GM18873 (cell line): ENCODE measurements at regions not wholly inside any gene's neighbourhood (a gene's known extent, or its start where the extent isn't known, plus 50 kb on each side); places are given as distances from the start of the nearest gene placed in this dataset.

Experiments
- ATAC-seq: cut with Tn5 transposase; IDR thresholded peaks from one replicate; pipeline ENCODE4 v1.9.1; 2021; ENCODE audit warnings: mild to moderate bottlenecking, moderate library complexity, moderate number of reproducible peaks; ENCODE audit not compliant: unreplicated experiment, low FRiP score

DNA sequence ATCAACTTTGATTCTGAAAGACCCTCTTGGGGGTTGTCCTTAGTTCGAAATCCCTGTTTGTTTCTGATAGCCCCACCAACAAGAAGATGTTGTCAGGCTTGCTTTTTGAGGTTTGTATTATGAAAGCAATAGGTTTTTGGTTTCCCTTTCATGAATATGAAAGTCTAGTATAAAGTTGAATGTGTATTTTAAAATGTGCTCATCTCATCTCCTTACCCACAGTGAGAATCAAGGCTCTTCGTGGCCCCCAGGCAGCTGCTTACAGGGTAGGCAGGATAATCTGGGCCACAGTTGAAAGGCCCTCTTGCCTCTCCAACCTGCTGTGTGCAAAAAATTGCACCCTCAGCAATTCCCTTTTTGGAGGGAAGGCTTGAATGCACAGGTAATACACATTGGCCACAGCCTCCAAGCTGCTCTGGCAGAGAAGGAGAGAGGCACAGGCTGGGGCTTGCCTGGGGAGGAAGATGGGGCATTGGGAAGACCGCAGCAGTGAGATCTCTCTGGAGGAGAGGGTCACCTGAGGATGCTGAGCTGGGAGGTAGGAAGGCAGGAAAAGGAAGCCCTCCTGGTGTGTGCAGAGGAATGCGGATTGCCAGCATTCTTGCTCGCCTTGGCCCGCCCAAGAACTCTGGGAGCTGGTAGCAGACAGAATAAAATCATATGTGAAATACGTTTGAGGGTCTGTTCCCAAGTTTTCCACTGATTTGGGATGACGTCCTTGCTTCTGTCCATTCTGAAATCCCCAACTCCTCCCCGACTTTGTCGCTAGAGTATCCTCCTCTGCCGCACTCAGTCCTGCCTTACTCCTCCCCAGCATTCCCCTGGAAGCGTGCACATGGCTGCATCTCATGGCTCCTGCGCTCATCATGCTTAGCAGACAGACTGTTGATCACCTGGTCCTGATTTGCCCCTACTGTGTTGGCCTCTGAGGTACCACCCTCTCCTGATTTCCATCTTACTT lies 196.4 kb downstream of the RPLP1 start:
- no peak for ATAC-seq

DNA sequence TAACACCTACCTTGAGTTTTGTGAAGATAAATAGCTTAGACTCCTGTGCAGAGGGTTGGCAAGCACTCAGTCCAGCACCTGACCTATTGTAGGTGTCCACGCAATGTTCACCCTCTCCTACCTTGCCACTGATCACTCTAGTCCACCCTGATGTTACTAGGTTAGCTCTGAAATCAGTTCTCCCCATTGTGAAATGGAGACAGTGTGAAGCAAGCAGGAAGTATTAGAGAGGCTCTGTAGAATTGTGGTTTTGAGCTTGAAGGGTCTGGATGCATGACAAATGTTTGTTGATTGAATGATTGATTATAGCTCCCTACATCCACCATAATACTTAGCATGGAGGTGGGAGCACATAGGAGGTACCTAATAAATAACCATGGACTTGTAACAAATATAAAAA lies 199.7 kb downstream of the RPLP1 start:
- ATAC-seq = no peak

DNA sequence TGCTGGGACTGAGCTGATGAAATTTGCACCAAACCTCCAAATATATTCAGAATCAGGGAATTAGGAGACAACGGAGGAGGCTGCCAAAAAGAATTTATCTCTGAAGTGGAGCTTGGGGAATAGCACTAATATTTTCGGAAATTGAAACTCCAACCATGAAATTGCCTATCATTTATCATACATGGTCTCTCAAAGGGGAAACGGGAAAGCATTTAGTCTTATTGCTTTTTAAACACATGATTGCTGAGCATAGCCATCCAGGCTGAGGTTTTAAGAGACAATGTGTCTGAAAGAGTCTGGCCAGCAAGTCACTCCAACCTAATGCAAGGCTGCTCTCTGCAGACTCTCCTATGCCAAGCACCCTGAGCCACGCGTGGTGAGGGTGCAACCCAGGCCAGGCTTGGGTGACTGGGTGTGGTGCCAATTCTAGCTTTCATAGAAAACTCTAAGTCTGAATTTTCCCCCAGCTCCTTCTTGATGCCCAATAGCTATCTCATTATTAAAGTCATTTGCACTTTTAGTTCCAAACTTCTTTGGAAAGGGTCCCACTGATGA lies 200.2 kb downstream of the RPLP1 start:
- ATAC-seq = no peak

DNA sequence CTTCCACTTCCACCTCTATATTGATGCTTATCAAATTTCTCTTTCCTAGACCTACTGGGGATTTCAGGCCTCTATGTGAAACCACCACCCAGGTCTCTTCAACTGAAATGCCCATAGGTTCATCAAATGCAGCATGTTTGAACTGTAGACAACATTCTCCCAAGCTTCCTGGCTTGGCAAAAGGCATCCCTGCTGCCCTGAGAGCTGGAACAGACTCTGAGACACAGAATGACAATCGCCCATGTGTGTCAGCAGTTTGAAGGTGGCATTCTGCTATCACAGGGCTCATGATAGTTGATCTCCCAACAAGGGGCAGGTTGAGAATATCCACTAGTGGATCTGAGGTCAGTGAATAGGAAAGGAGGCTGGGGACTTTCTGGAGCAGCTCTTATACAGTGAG lies 200.7 kb downstream of the RPLP1 start:
- ATAC-seq = no peak

DNA sequence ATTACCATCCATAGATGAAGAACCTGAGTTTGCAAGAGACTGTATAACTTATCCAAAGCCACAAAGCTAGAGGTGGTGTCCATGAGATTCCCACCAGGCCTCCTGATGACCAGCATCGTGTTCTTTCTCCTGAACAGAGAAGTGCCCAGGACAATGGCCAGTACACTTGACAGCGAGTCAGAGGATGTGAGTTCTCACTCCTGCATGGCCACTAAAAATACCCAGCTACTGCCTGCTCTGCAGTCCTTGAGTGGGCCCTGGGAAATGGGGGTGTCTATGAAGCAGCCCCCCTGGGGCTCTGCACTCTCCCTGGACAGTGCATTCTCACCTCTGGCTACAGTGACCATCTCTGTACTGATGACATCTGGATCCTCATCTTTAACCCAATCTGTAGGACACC lies 201.2 kb downstream of the RPLP1 start:
- ATAC-seq = no peak

DNA sequence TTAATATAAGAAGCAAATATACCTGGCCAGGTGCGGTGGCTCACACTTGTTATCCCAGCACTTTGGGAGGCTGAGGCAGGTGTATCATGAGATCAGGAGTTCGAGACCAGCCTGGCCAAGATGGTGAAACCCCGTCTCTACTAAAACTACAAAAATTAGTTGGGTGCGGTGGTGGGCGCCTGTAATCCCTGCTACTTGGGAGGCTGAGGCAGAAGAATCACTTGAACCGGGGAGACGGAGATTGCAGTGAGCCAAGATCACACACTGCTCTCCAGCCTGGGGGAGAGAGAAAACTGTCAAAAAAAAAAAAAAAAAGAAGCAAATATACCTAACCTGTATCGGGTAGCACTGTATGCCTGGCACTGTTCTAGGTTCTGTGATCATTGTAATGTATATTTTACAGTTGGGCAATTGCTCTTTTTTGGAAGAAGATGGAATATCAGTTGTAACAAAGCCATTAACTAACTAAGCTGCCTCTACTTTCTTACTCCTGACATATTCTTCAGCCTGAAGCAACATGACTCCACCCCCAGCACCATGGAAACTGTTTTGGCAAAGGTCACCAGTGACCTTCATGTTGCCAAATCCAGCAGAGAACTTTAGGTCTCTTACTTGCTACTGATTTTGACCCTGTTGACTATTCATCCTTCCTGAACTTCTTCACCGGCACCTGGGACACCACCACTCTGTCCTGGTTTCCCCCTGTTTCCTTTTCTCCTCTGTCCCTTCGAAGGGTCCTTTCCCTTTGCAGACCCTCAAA lies 203.8 kb downstream of the RPLP1 start:
- ATAC-seq = no peak

DNA sequence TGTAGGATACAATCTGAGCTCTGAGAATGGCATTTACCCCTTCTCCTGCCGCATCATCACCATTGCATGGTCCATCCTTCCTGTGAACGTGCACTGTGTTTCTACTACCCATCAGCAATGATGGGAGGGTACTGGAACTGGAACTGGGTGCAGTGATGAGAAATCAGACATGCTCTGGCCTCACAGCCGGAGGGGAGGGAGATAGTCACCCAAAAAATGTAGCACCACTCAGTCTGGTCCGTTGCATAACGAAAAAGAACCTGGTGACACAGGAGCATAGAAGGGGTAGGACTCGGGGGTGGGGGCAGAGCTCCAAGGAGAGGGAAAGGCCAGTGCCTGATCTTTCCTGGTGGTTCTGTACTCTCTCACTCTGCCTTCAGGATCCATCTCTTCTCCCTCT lies 205.0 kb downstream of the RPLP1 start:
- ATAC-seq = no peak

DNA sequence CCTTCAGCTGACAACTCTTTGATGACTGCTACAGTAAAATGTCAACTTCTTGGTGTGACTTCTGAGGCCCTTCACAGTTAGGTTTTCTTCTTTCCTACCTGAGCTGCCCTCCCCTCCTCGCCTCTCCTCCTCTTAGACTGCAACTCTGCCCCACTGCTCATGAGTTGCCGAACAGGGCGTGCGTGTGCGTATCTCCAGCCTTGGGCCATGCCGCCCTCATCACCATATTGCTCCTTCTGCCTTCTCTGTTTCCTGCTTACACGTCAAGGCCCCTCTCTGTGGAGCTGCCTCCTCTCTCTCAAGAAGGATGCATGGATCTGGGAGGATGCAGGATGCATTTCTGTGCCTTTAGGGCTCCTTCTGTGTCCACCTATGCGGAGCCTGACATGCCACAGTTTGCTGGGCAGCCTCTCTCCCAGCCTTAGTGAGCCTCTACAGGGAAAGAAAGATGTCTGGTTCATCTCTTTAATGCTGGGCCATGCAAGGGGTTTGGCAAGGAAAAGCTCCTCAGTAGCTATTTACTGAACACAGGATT lies 205.9 kb downstream of the RPLP1 start:
- ATAC-seq = no peak

DNA sequence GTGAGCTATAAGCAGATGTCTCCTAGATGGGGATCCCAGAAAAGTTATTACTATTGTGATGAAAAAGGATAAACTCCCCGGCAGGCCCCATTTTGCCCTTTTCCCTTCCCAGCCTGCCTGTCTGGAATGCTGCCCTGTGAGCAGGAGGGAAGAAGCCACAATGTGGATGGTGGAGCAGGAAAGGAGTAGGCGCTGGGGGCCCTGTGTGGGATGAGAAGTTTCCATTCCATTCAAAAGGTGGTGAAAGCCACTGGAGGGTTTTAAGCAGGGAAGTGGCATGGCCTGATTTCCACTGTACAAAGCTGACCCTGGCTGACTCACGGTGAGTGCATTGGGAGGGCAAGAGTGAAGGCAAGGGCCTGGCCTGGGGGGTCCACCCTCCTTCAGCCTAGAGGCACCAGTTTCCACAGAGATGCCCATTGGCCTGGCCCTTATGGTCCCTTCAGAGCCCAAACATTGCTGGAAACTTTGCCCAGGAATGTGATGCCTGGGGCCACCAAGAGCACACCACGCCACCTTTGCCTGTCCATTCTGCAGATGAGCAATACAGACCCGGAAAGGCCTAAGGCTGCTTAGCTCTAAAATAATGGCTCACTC lies 206.9 kb downstream of the RPLP1 start:
- no peak for ATAC-seq

DNA sequence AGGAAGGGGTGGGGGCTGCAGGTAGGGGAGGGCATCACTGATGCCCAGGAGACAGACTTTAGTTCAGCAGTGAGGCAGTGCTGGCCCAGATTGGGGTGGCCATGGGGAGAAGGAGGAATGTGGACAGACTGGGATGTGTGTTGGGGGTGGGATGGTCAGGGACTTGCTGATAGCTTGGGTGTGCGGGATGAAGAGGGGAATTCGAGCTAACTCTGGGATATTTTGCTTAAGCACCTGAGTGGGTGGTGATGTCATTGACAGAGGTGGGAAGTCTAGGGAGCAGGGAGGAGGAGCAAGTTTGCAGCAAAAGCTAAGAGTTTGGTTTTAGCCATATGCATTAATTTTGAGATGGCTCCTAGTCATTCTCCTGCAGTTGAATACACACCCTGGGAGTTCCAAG lies 207.5 kb downstream of the RPLP1 start:
- ATAC-seq = no peak

DNA sequence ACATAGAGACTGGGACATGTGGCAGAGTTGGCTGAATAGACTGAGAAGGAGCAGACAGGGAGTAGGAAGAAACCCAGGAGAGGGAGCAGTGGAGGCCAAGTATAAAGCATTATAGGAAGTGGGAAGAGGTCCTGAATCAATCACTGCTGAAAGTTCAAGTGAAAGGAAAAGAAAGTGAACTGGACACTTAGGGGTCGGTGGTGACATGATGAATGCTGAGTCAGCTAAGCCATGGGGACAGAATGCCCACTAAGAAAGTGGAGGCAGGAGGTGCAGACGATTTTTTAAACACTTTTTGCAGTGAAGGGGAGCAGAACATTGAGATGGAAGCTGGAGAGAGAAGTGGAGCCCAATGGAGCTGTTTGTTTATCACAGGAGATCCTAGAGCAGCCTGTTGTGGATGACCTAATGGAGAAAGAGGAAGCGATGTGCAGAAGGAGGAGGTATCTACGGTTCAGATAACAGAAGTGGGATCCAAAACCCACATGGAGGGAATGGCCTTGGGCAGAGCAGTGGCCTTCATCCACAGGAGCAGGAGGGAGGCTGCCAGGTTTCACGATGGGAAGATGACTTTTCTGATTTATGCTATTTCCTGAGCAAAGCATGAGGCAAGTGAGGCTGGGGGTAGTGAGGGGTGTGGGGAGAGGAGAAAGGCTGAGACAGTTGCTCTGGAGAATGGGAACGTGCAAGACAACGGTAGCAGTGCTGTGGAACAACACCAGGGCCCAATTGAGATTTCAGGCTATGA lies 208.2 kb downstream of the RPLP1 start:
- ATAC-seq = no peak

DNA sequence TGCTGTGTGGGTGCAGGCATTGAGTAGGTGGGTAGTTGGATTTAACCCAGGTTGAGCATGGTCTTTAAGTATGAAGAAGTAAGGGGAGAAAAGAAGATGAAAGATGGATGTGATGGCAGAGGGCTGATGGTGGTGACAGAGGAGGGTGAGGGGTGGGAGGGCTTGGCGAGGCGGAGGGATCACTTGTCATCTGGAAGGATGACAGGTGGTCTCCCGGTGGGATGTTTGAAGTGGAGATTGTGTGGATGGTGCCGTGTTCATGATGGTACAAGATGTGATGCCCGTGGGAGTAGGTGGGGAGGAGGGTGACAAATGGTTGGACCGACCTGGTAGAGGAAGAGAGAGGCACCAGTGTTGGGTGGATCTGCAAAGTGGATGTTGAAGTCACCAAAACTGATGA lies 208.8 kb downstream of the RPLP1 start:
- ATAC-seq = no peak

DNA sequence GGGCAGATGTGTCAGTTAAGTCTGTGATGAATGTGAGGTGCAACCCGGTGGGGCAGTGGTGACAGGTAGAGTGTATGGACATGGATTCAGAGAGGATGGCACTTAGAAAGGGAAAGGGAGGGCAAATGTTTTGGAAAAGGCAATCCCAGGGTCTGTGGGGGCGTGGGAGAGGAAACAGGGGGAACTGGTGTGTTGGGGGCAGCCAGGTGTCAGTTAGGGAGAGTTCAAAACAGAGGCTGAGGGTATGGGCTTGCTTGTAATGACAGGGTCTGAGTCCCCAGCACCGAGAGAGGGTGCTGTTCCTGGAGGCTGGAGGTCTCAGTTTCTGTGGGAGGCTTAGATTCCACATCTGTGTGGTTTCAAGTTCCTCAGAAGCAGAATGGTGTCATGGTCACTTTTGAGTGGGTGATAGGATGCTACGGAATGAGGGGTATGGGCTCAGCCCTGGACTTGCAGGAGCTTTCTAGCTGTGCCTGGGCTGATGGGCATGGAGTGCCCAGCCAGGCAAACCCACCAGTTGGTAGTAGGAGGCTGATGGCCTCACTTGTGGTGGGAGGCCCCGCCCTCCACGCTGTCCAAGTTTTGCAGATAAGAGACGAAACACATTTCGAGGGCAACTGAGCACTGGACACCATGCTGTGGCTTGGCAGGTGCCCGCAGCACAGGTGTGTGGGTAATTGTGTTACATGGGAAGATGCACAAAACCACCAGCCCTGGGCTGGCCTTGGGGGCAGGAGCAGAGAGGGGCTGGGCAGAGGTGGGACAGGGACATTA lies 209.4 kb downstream of the RPLP1 start:
- no peak for ATAC-seq

DNA sequence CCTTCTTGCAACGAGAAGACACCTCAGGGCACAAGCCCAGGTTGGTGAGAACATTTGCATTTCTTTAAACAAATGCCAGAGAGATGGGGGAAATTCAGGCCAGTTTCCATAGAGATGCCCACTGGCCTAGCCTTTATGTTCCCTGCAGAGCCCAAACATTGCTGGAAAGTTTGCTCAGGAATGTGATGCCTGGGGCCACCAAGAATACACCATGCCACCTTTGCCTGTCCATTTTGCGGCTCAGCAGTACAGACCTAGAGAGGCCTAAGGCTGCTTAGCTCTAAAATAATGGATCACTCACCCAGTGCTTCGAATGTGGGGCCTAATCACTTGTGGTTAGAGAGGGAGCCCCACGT lies 210.0 kb downstream of the RPLP1 start:
- ATAC-seq = no peak

DNA sequence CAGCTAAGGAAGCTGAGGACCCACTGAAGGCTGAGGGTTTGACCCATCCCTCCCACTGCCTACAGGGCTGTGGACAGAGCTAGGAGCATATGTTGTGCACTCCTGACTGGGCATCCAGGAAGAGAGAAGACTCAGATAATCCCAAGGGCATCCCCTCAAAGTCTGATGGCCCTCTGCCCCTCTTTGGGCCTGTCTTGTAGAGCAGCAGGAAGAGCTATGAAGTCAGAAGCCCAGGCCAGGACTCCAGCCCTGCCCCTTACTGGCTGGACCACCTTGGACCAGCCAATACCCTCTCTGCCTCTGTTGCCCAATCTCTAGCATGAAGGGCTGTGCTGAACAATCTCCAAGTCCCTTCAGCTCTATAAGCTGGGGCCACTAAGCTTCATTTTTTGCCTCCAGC lies 210.8 kb downstream of the RPLP1 start:
- no peak for ATAC-seq

DNA sequence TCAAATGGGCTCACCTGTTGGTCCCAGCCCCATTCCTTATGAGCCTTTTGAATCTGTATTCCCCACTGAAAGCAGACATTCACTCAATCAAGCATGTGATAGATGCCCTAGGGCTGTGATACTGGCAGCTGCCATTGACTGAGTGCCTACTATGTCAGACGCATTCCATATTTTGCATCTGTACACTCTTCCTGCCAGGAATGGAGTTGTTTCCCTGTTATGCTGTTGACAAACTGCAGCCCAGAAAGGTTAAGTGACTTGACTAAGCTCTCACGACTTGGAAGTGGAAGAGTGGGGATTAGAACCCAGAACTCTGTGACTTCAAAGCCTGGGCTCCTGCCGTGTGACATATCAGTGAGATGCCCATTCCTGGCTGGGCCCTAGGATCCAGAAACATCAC lies 211.4 kb downstream of the RPLP1 start:
- ATAC-seq = no peak

DNA sequence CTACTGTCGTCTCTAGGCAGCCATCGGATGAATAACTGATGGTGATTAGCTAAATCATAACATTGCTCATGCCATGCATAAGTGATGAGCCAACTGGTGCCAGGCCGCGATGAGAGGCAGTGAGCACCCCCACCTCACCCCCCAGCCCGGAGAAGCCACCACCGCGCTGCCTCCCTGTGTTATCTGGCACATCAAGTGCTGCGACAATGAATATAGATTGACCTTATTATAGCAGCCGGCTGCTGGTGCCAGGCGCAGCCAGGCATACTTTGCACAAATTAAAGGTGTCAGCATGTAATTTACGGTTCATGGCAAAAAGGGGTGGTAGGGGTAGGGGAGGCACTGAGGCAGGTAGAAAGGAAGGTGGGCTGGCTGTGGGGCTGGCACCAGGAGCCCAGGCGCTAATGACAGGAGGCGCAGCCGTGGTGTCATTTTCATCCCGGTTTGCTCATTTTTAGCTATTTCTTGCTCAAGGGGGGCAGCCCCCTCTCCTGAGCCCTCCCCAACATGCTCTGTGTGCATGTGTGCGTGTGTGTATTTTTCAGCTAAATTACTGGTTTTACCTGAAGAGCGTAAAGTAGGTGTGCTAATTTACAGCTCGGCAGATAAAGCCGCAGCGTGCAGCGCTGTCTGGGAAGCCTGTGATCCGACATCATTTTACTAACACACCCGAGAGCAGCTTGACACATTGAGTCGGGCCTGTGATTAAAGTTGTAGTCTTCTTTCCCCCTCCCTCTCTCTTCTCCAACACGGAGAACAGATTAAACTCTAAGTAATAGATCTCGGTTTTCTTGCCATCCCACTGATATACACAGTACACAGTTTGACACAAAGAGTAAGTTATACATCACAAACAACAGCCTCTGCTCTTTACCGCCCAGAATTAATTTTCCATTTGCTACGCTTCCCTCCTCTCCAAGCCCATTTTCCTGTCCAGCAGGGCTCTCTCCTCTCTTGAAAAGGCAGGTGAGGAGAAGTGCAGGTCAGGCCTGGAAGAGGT lies 212.3 kb downstream of the RPLP1 start:
- no peak for ATAC-seq

DNA sequence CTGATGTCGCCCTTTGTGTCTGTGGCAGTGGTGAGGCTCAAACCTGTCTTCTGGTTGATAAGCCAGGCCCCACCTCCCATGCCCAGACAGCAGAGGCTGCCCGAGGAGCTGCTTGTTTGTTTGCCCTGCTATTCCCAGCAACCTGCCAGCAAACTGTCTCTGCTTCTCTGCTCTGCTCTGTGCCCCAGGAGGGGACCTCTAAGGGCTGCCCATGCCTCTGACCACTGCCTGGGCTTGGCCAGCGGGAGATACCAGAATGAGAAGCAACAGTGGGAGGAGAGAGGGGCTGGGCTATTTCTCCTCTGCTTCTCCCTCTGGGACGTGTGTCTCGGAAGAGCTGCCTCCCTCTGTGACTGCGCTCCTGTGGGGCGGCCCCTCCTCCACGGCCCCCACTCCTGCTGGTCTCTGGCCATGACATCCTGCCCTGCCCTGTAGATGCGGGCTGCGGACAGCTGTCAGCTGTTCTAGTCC lies 213.1 kb downstream of the RPLP1 start:
- no peak for ATAC-seq
